Iris pigment epithelial cell (primary cell): ENCODE measurements at regions not wholly inside any gene's neighbourhood (a gene's known extent, or its start where the extent isn't known, plus 50 kb on each side); places are given as distances from the start of the nearest gene placed in this dataset.
"Not testable (repeated sequence)": the region's sequence is repeated elsewhere in the genome, so short reads cannot be mapped to it uniquely, and the experiment has no call there.

ENCODE experiments used
- DNase-seq: peaks from one replicate; pipeline ENCODE4 v3.0.0-alpha.2; 2011; ENCODE audit warnings: low read depth

GRCh38 chr7:25718596-25718995 lies 433.4 kb upstream of the NFE2L3 start:
- no peak for DNase-seq

- DNase-seq: no peak
These were observed 432.7 kb upstream of the NFE2L3 start for GRCh38 chr7:25719190-25719896.

- no peak for DNase-seq
These were observed 431.6 kb upstream of the NFE2L3 start for GRCh38 chr7:25720427-25720826.

DNA sequence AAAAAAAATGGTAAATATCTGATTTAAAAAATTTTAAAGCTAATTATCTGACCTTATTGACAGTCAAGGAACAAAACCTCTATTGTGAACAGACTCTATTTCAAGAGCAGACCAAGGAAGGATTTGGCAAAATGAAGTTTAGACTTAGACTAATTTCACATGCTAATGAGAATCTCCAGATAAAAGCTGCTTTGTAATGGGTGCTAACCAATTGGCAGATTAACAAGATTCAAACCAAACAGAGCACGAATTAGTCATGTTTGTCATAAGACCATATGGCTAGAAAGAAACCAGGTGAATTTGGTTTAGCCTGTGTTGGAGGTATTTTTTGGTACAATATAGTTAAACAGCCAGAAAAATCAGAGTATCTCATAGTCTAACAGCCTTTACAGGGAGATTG lies 429.1 kb upstream of the NFE2L3 start:
- DNase-seq: no peak

DNA sequence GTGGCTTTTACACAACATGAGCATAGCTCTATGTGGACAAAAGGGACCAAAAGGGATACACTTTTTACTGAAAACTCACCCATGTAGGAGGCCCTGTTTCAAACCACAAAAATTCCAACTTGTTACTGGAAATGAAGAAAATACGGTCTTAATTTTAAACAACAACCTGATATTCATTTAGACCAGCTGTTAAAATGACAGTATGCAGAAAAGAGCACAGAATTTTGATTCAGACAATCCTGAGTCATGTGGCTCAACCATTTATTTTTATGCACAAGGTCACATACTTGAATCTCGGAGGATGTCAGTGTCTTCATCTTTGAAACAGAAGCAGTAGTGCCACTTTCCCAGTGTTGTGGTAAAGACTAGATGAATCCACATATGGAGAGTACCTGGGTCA lies 426.5 kb upstream of the NFE2L3 start:
- DNase-seq: no peak

DNA sequence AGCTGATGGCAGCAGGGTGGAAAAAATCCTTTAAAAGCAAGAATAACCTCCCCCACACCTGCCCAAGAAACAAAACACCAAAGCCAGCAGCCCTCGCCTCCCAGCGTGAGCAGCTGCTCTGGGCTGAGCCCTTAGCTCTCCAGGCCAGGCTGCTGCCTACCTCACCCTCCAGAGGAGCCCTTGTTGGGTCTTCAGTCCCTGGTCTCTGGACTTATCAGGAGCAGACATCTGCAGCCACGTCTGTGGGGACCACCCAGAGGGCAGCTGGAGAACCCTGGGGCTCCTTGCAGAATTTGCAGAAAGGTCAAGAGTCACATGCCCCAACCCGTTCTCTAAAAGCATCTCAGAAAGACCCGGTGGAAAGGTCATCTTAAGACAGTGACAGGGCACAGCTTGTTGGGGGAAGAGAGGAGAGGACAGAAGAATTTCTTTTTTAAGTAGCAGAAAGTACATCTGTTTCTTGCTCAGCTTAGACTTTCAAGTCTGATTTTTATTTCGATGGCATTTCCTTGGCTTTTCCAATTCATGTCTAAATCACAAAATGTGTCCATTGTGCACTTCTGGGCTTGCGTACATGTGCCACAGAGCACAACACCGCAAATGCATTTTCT lies 425.7 kb upstream of the NFE2L3 start:
- no peak for DNase-seq

GRCh38 chr7:25726781-25727311 lies 425.2 kb upstream of the NFE2L3 start:
- DNase-seq: no peak

DNA sequence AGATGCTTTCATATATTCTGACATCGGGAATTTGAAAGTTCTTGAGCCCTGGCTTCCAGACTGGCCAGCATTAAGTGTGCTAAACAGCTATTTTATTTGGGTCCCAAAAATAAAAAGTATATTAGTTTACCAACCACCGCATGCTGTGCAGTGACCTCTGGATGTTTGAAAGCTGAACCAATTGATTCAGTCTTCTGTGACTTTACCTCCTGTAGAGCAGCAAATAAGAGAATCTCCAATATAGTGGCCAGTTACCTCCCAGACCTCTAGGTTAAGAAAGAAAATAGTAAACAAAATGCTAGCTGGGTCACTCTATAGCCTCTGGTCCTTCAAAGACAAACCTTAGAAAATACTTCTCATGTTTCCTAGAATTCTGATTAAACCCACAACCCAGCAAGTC lies 424.6 kb upstream of the NFE2L3 start:
- no peak for DNase-seq

- DNase-seq: no peak
These were observed 424.1 kb upstream of the NFE2L3 start for GRCh38 chr7:25727876-25728275.

- DNase-seq: no peak
These were observed 420.7 kb upstream of the NFE2L3 start for GRCh38 chr7:25731068-25731845.

- no peak for DNase-seq
These were observed 420.2 kb upstream of the NFE2L3 start for GRCh38 chr7:25731846-25732245.

DNA sequence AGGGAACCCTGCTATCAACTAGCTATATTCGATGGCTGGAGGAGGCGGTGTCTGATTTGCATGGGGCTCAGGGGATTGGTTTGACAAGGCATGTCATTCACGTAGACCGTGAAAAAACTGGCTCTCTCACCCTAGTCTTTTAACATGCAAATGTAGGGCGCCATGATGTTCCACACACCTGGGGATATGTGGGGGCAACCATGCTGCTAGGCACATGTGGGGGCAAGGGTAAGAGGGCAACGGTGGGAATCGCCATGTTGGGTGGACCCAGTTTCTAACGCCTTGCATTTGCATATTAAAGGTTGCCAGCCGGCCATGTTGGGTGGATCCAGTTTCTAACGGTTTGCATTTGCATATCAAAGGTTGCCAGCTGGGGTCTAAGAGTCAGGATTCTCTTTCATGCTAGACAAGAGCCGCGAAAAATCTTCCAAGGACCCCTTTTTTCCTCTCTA lies 419.2 kb upstream of the NFE2L3 start:
- no peak for DNase-seq

DNA sequence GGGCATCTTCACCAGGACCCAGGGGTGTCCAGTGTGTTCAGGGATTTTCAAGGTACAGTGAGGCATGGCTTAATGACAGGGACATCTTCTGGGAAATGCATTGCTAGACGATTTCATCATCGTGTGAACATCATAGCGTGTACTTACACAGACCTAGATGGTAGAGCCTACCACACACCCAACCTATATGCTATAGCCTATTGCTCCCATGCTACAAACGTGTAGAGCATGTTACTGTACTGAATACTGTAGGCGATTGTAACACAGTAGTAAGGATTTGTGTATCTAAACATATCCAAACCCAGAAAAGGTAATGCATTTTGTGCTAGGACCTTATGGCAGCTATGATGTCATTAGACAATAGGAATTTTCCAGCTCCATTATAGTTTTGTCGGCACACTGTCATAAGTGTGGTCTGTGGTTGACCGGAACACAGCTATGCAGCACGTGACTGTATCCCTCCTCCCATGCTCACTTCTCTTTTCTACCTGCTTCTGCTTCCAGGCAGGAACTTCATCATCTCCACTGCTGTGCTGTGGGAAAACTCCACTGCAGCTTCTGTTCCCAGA lies 416.2 kb upstream of the NFE2L3 start:
- DNase-seq: no peak

DNA sequence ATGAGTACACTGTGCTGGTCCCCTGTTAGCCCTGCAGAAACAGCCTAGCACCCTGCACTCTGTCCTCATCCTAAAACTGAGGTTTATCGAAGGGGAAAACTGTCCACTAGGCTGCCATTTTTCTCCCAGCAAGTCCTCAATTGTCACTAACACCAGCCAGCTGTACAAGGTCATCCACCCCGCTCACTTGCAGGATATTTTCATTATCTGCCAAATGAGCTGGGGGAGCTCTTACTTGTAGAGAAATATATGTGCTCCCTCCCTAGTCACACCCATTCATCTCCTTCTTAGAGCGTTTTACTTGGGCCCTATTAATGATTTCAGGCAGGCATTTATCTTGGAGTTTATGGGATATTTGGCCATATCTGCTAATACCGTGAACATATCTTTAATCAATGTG lies 413.5 kb upstream of the NFE2L3 start:
- DNase-seq: no peak

- no peak for DNase-seq
These were observed 412.9 kb upstream of the NFE2L3 start for GRCh38 chr7:25739143-25739542.

DNA sequence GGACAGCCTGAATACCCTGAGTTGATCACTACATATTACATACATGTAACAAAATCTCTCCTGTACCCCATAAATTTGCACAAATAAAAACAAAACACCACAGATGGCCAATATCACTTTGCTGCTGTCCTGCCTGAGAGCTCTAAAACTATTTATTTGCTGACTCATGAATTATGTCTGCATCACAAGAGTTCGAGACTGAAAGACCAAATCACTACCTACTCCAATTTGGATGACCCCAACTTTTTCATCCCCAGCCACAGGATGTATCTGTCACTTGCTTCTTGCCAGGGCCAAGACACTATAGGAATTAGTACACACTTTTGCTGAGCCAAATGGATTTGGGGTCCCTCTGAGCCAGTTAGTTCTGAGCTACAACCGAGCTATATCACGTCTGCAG lies 409.7 kb upstream of the NFE2L3 start:
- no peak for DNase-seq

DNA sequence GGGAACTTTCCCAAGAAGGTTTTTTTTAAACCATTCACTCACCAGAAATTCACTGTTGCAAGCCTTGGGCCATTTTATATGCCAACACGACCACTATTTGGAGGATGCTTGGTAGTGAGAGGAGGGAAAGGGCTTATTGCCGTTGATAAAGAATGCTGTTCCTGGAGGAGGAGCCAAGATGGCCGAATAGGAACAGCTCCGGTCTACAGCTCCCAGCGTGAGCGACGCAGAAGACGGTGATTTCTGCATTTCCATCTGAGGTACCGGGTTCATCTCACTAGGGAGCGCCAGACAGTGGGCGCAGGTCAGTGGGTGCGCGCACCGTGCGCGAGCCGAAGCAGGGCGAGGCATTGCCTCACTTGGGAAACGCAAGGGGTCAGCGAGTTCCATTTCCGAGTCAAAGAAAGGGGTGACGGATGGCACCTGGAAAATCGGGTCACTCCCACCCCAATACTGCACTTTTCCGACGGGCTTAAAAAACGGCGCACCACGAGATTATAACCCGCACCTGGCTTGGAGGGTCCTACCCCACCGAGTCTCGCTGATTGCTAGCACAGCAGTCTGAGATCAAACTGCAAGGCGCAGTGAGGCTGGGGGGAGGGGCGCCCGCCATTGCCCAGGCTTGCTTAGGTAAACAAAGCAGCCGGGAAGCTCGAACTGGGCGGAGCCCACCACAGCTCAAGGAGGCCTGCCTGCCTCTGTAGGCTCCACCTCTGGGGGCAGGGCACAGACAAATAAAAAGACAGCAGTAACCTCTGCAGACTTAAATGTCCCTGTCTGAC lies 408.1 kb upstream of the NFE2L3 start:
- not testable (repeated sequence) for DNase-seq

DNA sequence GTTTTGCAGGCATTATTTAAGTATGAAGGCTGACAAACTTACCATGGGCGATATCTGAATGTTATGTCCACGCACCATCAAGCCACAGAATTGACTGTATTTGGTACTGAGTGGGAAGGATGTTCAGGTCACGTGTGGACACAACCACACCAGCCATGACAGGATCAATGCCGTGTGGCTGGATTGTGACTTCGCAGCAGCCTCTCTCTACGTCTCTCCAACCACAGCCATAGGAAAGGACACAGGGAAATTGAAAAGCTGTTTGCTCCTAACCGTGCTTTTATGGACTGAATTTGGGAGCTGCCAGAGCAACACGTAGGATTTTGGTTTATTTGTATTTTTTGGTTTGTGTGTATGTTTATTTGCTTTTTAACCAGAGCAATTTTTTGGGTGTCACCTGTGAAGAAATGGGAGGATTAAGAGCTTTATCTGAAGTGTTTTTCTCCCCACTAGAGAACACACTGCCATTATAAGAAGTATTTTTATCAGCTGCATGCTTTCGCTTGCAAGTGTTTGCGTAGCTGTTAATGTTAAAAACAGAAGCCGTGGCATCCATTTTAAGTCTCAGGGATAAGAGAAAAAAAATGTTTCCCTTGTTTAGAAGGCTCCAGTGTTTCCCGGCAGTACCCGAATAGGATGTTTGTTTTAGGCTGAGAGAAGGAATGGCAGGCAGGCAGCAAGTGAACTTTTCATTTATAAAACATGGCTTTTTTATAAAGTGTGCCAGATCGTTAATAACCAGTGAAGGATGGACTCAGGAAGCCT lies 401.1 kb upstream of the NFE2L3 start:
- no peak for DNase-seq

GRCh38 chr7:25752154-25752553 lies 399.8 kb upstream of the NFE2L3 start:
- DNase-seq: no peak

DNA sequence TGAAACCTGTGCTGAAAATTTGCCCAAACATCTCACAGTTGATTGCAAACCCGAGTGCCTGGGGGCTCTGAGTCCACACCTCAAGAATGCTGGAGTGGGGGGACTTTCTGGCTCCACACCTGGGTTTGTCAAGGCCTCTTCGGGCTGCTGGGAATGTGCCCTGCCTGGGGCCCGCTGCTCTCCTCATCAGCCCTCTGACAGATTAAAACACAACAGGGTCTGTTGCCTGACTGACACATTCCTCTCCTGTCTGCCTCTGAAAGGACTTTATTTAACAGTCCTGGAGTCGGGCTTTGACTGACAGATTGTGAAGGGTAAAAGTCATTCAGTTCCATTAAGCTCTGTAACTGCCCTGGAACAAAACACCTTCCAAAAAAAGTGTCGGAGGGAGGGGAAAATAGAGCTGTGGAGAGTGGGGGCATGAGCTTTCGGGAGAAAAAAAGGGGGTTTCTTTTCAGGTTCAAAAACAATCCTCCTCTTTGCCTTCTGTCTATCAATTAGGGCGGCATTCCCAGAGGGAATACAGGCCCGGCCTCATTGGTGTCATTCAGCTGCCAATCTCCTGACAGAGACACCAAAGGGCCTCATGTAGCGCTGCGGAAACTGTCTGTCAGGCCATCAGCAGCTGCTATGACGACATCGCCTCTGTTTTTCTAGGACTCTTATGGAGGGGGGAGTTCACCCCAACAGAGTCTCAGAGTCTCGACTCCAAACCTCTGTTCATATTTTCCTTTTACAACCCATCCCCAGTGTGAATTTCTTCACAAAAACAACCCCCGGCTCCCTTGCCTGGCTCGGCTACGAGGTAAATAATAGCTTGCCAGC lies 398.8 kb upstream of the NFE2L3 start:
- DNase-seq: no peak
